GM04504 (cell line): ENCODE measurements at regions not wholly inside any gene's neighbourhood (a gene's known extent, or its start where the extent isn't known, plus 50 kb on each side); places are given as distances from the start of the nearest gene placed in this dataset.

Source experiments
- DNase-seq: peaks from one replicate; pipeline ENCODE4 v3.0.0-alpha.2; 2012; ENCODE audit warnings: low read depth

GRCh38 chr18:56278421-56279003, 359.9 kb downstream of the TXNL1 start:
- no peak for DNase-seq

- no peak for DNase-seq
These were observed 361.9 kb downstream of the TXNL1 start for GRCh38 chr18:56276466-56276865.

- no peak for DNase-seq
These were observed 364.7 kb downstream of the TXNL1 start for GRCh38 chr18:56273541-56274219.

DNA sequence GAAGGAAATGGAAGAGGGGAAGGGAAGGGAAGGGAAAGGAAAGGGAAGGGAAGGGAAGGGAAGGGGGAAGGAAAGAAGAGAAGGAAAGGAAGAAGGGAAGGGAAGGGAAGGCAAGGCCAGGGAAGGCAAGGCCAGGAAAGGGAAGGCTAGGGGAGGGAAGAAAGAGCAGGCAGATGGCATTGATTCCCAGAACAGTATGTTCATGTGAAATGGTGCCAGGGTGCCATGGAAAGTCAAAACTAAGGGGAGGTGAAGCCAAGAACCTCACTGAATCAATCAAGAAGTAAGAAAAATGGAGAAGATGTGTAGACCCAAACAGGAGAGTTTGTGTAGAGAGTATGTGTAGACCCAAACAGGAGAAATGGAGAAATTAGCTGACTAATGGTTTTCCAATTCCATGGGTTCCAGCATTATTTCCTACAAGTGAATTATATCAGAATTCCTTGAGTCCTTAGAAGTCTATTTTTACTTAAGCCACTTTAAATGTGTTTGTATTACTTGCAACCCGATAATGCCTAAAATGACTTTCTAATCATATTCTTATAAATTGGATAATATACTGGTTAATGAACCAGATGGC, 367.6 kb downstream of the TXNL1 start:
- DNase-seq = no peak

DNA sequence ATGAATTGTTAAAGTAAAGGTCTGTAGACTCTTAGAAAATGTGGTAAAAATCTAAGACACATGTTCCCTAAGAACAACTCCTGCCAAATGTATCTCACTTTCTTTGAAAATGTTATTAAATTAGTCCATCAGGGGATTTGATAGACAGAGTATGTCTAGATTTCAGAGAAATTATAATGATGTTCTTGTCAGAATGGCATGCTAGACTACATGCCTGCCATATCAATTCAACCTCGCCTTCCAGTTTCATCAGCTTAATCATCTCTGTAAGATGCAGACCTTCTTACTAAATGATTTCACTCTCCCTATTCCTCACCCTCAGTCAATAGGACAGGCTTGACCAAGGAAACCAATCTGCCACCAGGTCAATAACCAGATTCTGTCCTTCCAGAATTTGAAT, 368.4 kb downstream of the TXNL1 start:
- DNase-seq = no peak

DNA sequence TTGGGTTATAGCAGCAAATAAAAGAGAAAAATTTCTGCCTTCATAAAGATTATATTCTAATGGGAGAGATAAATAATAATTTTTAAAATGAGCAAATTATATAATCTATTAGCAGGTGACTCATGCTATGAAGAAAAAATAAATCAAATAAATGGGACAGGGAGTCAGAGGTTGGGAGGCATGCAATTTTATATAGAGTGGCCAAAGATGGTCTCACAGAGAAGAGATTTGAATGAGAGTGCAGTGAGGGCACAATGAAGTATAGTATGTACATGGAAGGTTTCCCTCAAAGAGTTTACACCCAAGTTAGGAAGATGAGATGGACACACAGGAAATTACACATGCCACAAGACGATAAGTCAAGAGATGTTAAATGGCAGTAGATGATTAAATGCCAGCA, 369.4 kb downstream of the TXNL1 start:
- DNase-seq = no peak

DNA sequence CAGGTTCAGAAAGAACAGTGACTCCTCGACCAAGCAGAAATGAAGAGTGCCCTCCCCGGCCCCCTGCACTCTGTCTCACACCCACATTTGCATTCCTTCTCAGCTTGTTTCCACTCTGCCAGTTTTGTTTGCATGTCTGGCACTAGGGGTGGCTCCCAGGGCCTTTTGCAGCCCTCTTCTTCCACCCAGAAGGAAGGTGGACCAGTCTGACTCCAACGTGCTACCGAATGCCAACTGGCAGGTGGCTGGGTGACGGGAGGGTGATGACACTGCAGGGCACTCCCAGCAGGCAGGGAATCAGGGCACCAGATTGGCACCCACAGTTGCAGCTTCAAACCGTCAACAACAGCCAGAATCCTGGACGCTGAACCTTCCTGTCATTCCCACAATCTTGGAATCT, 371.1 kb downstream of the TXNL1 start:
- no peak for DNase-seq

DNA sequence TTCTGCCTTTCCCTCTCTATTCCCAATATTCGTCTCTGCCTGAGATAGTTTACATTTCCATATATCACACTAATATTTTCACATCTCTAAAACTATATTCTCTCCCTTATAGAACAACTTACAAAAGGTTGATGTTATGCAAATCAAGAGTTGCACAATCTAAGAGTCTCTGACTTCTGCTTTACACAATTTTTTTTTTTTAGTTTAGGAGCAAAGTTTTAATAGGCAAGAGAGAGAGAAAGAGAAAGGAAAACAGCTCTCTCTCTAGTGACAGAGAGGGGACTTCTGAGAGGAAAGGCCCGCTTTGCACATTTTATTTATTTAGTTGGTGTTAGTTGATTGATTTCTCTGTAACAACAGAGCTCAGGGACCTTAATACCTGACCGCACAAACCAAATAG, 380.2 kb downstream of the TXNL1 start:
- no peak for DNase-seq

GRCh38 chr18:56257205-56257604, 381.2 kb downstream of the TXNL1 start:
- peak; percentile 68 for DNase-seq

DNA sequence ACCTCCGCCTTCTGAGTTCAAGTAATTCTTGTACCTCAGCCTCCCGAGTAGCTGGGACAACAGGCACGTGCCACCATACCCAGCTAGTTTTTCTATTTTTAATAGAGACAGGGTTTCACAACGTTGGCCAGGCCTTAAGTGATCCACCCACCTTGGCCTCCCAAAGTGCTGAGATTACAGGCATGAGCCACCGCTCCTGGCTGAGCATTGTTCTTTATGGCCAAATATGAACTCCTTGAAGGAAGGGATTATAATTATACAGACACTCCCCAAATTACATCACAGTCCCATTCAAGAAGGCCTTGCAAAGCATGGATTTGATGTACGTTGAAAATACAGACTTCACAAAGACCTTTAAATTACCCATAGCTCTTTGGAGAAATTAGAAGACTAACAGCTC, 381.7 kb downstream of the TXNL1 start:
- no peak for DNase-seq

- DNase-seq = no peak
These were observed 383.0 kb downstream of the TXNL1 start for GRCh38 chr18:56255381-56255780.

DNA sequence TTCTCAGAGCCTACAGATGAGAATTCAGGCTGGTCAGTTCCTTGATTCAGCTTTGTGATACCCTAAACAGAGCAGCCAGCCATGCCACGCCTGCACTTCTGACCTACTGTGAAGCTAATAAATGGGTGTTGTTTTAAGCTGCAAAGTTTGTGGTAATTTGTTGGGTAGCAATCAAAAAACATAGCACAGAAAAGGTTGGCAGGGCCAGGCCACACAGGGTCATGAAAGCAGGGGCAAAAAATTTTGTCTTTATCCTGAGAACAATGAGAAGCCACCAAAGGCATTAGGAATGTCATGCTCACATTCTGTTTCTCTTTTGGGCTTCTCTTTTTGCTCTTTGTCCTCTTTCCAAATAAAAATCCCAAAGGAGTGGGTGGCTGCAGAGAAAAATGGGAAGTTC, 385.9 kb downstream of the TXNL1 start:
- no peak for DNase-seq

- no peak for DNase-seq
These were observed 389.7 kb downstream of the TXNL1 start for GRCh38 chr18:56248610-56249235.

GRCh38 chr18:56246916-56247315, 391.5 kb downstream of the TXNL1 start:
- no peak for DNase-seq

- peak; percentile 40 for DNase-seq
These were observed 392.4 kb downstream of the TXNL1 start for GRCh38 chr18:56245866-56246580.

DNA sequence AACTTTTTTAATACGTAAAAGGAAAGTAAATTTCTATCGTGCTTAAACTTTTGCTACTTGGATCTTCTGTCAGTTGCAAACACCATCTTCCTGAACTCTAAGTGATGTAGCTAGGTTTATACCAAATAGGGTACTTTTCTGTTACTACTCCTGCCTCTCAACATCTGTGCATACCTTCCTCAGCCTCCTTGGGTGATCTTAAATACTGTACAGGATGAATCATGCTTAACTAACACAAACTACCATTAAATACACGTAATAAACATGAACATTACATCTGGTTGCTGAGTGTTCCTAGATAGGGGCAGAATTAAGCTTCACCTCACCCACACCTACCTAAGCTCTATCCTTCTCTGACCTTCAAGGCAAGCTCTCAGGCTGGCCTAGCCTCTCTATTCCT, 398.0 kb downstream of the TXNL1 start:
- no peak for DNase-seq

DNA sequence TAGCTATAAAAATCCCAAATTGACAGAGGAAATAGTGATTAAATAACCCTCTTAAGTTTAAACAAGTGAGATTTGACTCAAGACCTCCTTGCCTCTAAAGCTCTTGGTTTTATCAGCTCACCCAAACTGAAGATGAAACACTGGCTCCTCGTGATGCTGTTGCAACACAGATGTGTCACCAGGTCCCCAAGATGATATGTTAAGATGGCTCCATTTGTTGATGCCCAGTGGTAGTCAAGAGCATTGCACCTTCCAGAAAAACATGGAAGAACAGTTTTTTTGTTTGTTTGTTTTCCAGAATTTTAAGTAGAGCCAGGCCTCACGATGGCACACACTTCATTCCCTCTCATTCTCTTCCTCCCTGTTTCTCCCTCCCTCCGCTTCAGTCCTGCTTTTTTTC, 399.8 kb downstream of the TXNL1 start:
- DNase-seq = no peak

DNA sequence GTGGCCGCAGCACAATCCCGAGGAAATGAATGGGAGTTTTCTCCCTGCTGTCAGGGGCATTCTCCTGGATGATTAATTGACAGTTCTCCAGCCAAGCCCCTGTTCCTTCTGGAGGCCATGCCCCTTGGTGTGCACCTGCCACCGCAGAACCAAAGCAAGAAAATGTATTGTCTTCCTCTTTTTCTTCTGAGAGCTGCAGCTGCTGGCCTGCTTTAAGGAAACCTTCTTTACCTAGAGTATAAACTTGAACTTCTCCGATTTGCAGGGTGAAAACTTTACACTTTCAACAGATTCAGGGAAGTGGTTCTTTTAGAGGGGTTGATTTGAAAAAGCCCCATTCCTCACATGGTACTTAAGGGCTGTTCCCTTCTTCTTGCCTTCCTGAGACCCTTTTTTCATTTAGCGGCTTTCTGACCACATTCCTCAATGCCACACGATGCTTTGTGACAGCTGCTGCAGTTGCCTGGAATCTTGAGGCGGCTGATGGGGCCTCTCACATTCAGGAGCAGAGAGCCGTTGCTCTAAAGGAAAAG, 402.8 kb downstream of the TXNL1 start:
- DNase-seq = no peak

- no peak for DNase-seq
These were observed 403.3 kb downstream of the TXNL1 start for GRCh38 chr18:56235071-56235470.

GRCh38 chr18:56233595-56233994, 404.8 kb downstream of the TXNL1 start:
- peak; percentile 70 for DNase-seq

- DNase-seq = no peak
These were observed 412.4 kb downstream of the TXNL1 start for GRCh38 chr18:56226025-56226424.
